H1 (cell line): ENCODE measurements at regions not wholly inside any gene's neighbourhood (a gene's known extent, or its start where the extent isn't known, plus 50 kb on each side); places are given as distances from the start of the nearest gene placed in this dataset.

Source experiments
- CHD7 ChIP-seq: fragments of 300-600 bp; sonication (generic); IDR thresholded peaks from 2 replicates; pipeline ENCODE4 v1.7.1; 2012; ENCODE audit warnings: low read length, moderate library complexity, mild to moderate bottlenecking, inconsistent platforms; ENCODE audit not compliant: insufficient replicate concordance
- POLR2A ChIP-seq, 2 experiments: IDR thresholded peaks; 1 replicate in 1 of 2; 2 replicates in 1 of 2; pipeline ENCODE4 v1.6.1; 2011; ENCODE audit warnings: low read depth in 2 of 2, low read length in 2 of 2, mild to moderate bottlenecking in 2 of 2; ENCODE audit errors: control extremely low read depth in 1 of 2

GRCh38 chr5:138661991-138662434, 86.8 kb upstream of the HSPA9 start (continued):
- no peak for TF ChIP-seq CHD7
- no peak for TF ChIP-seq POLR2A (IDR thresholded peaks at IDR 0.05; ENCODE audit: control extremely low read depth in 1 of 2, low read depth in 2 of 2, low read length in 2 of 2)
